ENCODE measurements at regions not wholly inside any gene's neighbourhood (a gene's known extent, or its start where the extent isn't known, plus 50 kb on each side); places are given as distances from the start of the nearest gene placed in this dataset.
"Not testable (repeated sequence)": the region's sequence is repeated elsewhere in the genome, so short reads cannot be mapped to it uniquely, and the experiment has no call there.

- Histone ChIP-seq H3K9me3 (ENCODE audit: control insufficient read depth, low read length) (peaks cover 3% of the 10 kb centered on the region), H3K9ac (ENCODE audit: low read length) (no peak overlapping the region)
Observed at GRCh38 chr4:126529997-126530396, 1102.8 kb upstream of the INTU start.

GRCh38 chr4:126530996-126531585 lies 1101.7 kb upstream of the INTU start:
- Histone ChIP-seq H3K9me3 (ENCODE audit: control insufficient read depth, low read length) (peaks cover 3% of the 10 kb centered on the region), H3K27me3 (replicated peaks; ENCODE audit: control insufficient read depth, insufficient read depth, low read length) (no peaks in the 10 kb centered on the region), H3K36me3 (ENCODE audit: control insufficient read depth, insufficient read depth, low read length, severe bottlenecking) (no peaks in the 10 kb centered on the region), H3K4me3 (ENCODE audit: low read length) (no peak overlapping the region), H3K4me1 (ENCODE audit: control insufficient read depth, insufficient read depth, low read length) (no peaks in the 10 kb centered on the region), H3K9ac (ENCODE audit: low read length) (no peak overlapping the region)
- DNase-seq (ENCODE audit: low read depth): peak; percentile 21

More at GRCh38 chr4:126529997-126530396, 1102.8 kb upstream of the INTU start:
- Histone ChIP-seq H3K4me1 (ENCODE audit: control insufficient read depth, insufficient read depth, low read length) (no peaks in the 10 kb centered on the region), H3K4me3 (ENCODE audit: low read length) (no peak overlapping the region), H3K27me3 (replicated peaks; ENCODE audit: control insufficient read depth, insufficient read depth, low read length) (no peaks in the 10 kb centered on the region), H3K36me3 (ENCODE audit: control insufficient read depth, insufficient read depth, low read length, severe bottlenecking) (no peaks in the 10 kb centered on the region)
- no peak for DNase-seq (ENCODE audit: low read depth)

GRCh38 chr4:126532527-126532926 lies 1100.2 kb upstream of the INTU start:
- no peaks in the 10 kb centered on the region for H3K36me3 ChIP-seq (ENCODE audit: control insufficient read depth, insufficient read depth, low read length, severe bottlenecking)
- no peaks in the 10 kb centered on the region for H3K4me1 ChIP-seq (ENCODE audit: control insufficient read depth, insufficient read depth, low read length)
- H3K9ac ChIP-seq (ENCODE audit: low read length): no peak overlapping the region
- no peak for DNase-seq (ENCODE audit: low read depth)
- H3K4me3 ChIP-seq (ENCODE audit: low read length): no peak overlapping the region
- no peaks in the 10 kb centered on the region for H3K9me3 ChIP-seq (ENCODE audit: control insufficient read depth, low read length)
- no peaks in the 10 kb centered on the region for H3K27me3 ChIP-seq (replicated peaks; ENCODE audit: control insufficient read depth, insufficient read depth, low read length)

- peak; percentile 40 for DNase-seq (ENCODE audit: low read depth)
- no peaks in the 10 kb centered on the region for H3K27me3 ChIP-seq (replicated peaks; ENCODE audit: control insufficient read depth, insufficient read depth, low read length)
Observed at GRCh38 chr4:126533146-126533805, 1099.5 kb upstream of the INTU start.

GRCh38 chr4:126539771-126540170 lies 1093.0 kb upstream of the INTU start:
- H3K27me3 ChIP-seq (replicated peaks; ENCODE audit: control insufficient read depth, insufficient read depth, low read length): no peaks in the 10 kb centered on the region
- H3K4me1 ChIP-seq (ENCODE audit: control insufficient read depth, insufficient read depth, low read length): peaks cover 3% of the 10 kb centered on the region
- H3K4me3 ChIP-seq (ENCODE audit: low read length): no peak overlapping the region
- H3K9ac ChIP-seq (ENCODE audit: low read length): no peak overlapping the region
- H3K36me3 ChIP-seq (ENCODE audit: control insufficient read depth, insufficient read depth, low read length, severe bottlenecking): no peaks in the 10 kb centered on the region
- no peaks in the 10 kb centered on the region for H3K9me3 ChIP-seq (ENCODE audit: control insufficient read depth, low read length)
- no peak for DNase-seq (ENCODE audit: low read depth)

More at GRCh38 chr4:126533146-126533805, 1099.5 kb upstream of the INTU start:
- H3K4me1 ChIP-seq (ENCODE audit: control insufficient read depth, insufficient read depth, low read length): no peaks in the 10 kb centered on the region
- H3K9me3 ChIP-seq (ENCODE audit: control insufficient read depth, low read length): no peaks in the 10 kb centered on the region
- no peaks in the 10 kb centered on the region for H3K36me3 ChIP-seq (ENCODE audit: control insufficient read depth, insufficient read depth, low read length, severe bottlenecking)
- H3K9ac ChIP-seq (ENCODE audit: low read length): no peak overlapping the region
- H3K4me3 ChIP-seq (ENCODE audit: low read length): no peak overlapping the region

GRCh38 chr4:126541820-126542219 lies 1090.9 kb upstream of the INTU start:
- Histone ChIP-seq H3K4me3 (ENCODE audit: low read length) (no peak overlapping the region), H3K9ac (ENCODE audit: low read length) (no peak overlapping the region), H3K4me1 (ENCODE audit: control insufficient read depth, insufficient read depth, low read length) (peaks cover 3% of the 10 kb centered on the region), H3K27me3 (replicated peaks; ENCODE audit: control insufficient read depth, insufficient read depth, low read length) (no peaks in the 10 kb centered on the region), H3K9me3 (ENCODE audit: control insufficient read depth, low read length) (no peaks in the 10 kb centered on the region), H3K36me3 (ENCODE audit: control insufficient read depth, insufficient read depth, low read length, severe bottlenecking) (no peaks in the 10 kb centered on the region)
- DNase-seq (ENCODE audit: low read depth): peak; percentile 42

GRCh38 chr4:126544276-126544675 lies 1088.5 kb upstream of the INTU start:
- no peak for DNase-seq (ENCODE audit: low read depth)
- Histone ChIP-seq H3K9ac (ENCODE audit: low read length) (no peak overlapping the region), H3K36me3 (ENCODE audit: control insufficient read depth, insufficient read depth, low read length, severe bottlenecking) (no peaks in the 10 kb centered on the region), H3K4me1 (ENCODE audit: control insufficient read depth, insufficient read depth, low read length) (peaks cover 3% of the 10 kb centered on the region), H3K4me3 (ENCODE audit: low read length) (no peak overlapping the region), H3K27me3 (replicated peaks; ENCODE audit: control insufficient read depth, insufficient read depth, low read length) (no peaks in the 10 kb centered on the region), H3K9me3 (ENCODE audit: control insufficient read depth, low read length) (no peaks in the 10 kb centered on the region)

GRCh38 chr4:126546197-126546596 lies 1086.6 kb upstream of the INTU start:
- not testable (repeated sequence) for H3K27me3 ChIP-seq (replicated peaks; ENCODE audit: control insufficient read depth, insufficient read depth, low read length); H3K4me3 ChIP-seq (ENCODE audit: low read length); DNase-seq (ENCODE audit: low read depth); H3K9me3 ChIP-seq (ENCODE audit: control insufficient read depth, low read length); H3K9ac ChIP-seq (ENCODE audit: low read length); H3K36me3 ChIP-seq (ENCODE audit: control insufficient read depth, insufficient read depth, low read length, severe bottlenecking); H3K4me1 ChIP-seq (ENCODE audit: control insufficient read depth, insufficient read depth, low read length)

- DNase-seq (ENCODE audit: low read depth): no peak
- H3K27me3 ChIP-seq (replicated peaks; ENCODE audit: control insufficient read depth, insufficient read depth, low read length): no peaks in the 10 kb centered on the region
- H3K36me3 ChIP-seq (ENCODE audit: control insufficient read depth, insufficient read depth, low read length, severe bottlenecking): no peaks in the 10 kb centered on the region
- no peak overlapping the region for H3K4me3 ChIP-seq (ENCODE audit: low read length)
- no peaks in the 10 kb centered on the region for H3K9me3 ChIP-seq (ENCODE audit: control insufficient read depth, low read length)
- H3K4me1 ChIP-seq (ENCODE audit: control insufficient read depth, insufficient read depth, low read length): no peaks in the 10 kb centered on the region
- no peak overlapping the region for H3K9ac ChIP-seq (ENCODE audit: low read length)
Observed at GRCh38 chr4:126547352-126547751, 1085.4 kb upstream of the INTU start.

GRCh38 chr4:126548890-126549289 lies 1083.9 kb upstream of the INTU start:
- Histone ChIP-seq H3K36me3 (ENCODE audit: control insufficient read depth, insufficient read depth, low read length, severe bottlenecking) (no peaks in the 10 kb centered on the region), H3K27me3 (replicated peaks; ENCODE audit: control insufficient read depth, insufficient read depth, low read length) (no peaks in the 10 kb centered on the region), H3K4me3 (ENCODE audit: low read length) (no peak overlapping the region), H3K9me3 (ENCODE audit: control insufficient read depth, low read length) (no peaks in the 10 kb centered on the region), H3K4me1 (ENCODE audit: control insufficient read depth, insufficient read depth, low read length) (no peaks in the 10 kb centered on the region), H3K9ac (ENCODE audit: low read length) (no peak overlapping the region)
- DNase-seq (ENCODE audit: low read depth): no peak

GRCh38 chr4:126552321-126552720 lies 1080.4 kb upstream of the INTU start:
- Histone ChIP-seq H3K4me1 (ENCODE audit: control insufficient read depth, insufficient read depth, low read length) (no peaks in the 10 kb centered on the region), H3K9ac (ENCODE audit: low read length) (no peak overlapping the region), H3K9me3 (ENCODE audit: control insufficient read depth, low read length) (no peaks in the 10 kb centered on the region), H3K36me3 (ENCODE audit: control insufficient read depth, insufficient read depth, low read length, severe bottlenecking) (no peaks in the 10 kb centered on the region), H3K4me3 (ENCODE audit: low read length) (no peak overlapping the region), H3K27me3 (replicated peaks; ENCODE audit: control insufficient read depth, insufficient read depth, low read length) (no peaks in the 10 kb centered on the region)
- DNase-seq (ENCODE audit: low read depth): no peak

GRCh38 chr4:126553248-126553647 lies 1079.5 kb upstream of the INTU start:
- DNase-seq (ENCODE audit: low read depth): no peak
- Histone ChIP-seq H3K9ac (ENCODE audit: low read length) (no peak overlapping the region), H3K9me3 (ENCODE audit: control insufficient read depth, low read length) (no peaks in the 10 kb centered on the region), H3K4me1 (ENCODE audit: control insufficient read depth, insufficient read depth, low read length) (no peaks in the 10 kb centered on the region), H3K27me3 (replicated peaks; ENCODE audit: control insufficient read depth, insufficient read depth, low read length) (no peaks in the 10 kb centered on the region), H3K36me3 (ENCODE audit: control insufficient read depth, insufficient read depth, low read length, severe bottlenecking) (no peaks in the 10 kb centered on the region), H3K4me3 (ENCODE audit: low read length) (no peak overlapping the region)

All from adipocyte (in vitro differentiated cells).